ENCODE measurements at regions not wholly inside any gene's neighbourhood (a gene's known extent, or its start where the extent isn't known, plus 50 kb on each side); places are given as distances from the start of the nearest gene placed in this dataset.
"Not testable (repeated sequence)": the region's sequence is repeated elsewhere in the genome, so short reads cannot be mapped to it uniquely, and the experiment has no call there.

- Histone ChIP-seq H3K36me3 (ENCODE audit: insufficient read depth, low read length) (no peaks in the 10 kb centered on the region), H3K9me3 (ENCODE audit: control insufficient read depth, insufficient read depth, low read length) (no peaks in the 10 kb centered on the region), H3K4me1 (ENCODE audit: insufficient read depth, low read length) (no peaks in the 10 kb centered on the region), H3K9ac (ENCODE audit: low read depth, low read length) (no peak overlapping the region)
These were observed 112.2 kb upstream of the SYNCRIP start for GRCh38 chr6:85754894-85755293.

GRCh38 chr6:85752602-85753001, 109.9 kb upstream of the SYNCRIP start:
- no peak overlapping the region for H3K9ac ChIP-seq (ENCODE audit: low read depth, low read length)
- H3K9me3 ChIP-seq (ENCODE audit: control insufficient read depth, insufficient read depth, low read length) = no peaks in the 10 kb centered on the region
- no peaks in the 10 kb centered on the region for H3K36me3 ChIP-seq (ENCODE audit: insufficient read depth, low read length)
- peaks cover 3% of the 10 kb centered on the region; the same call in 1 of the 2 replicates for H3K4me1 ChIP-seq (ENCODE audit: insufficient read depth, low read length)

GRCh38 chr6:85751374-85752055, 108.8 kb upstream of the SYNCRIP start:
- H3K36me3 ChIP-seq (ENCODE audit: insufficient read depth, low read length) = no peaks in the 10 kb centered on the region
- H3K9ac ChIP-seq (ENCODE audit: low read depth, low read length) = no peak overlapping the region
- peaks cover 3% of the 10 kb centered on the region; the same call in 1 of the 2 replicates for H3K4me1 ChIP-seq (ENCODE audit: insufficient read depth, low read length)
- H3K9me3 ChIP-seq (ENCODE audit: control insufficient read depth, insufficient read depth, low read length) = no peaks in the 10 kb centered on the region

DNA sequence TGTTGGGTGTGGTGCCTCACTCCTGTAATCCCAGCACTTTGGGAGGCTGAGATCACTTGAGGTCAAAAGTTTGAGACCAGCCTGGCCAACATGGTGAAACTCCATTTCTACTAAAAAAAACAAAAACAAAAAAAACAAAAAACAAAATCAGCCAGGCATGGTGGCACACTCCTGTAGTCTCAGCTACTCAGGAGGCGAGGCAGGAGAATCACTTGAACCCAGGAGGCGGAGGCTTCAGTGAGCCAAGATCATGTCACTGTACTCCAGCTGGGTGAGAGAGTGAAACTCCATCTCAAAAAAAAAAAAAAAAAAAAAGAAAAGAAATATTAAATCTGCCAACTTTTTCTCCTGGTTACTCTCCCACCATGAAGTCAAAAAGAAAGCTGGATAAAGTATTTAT, 107.5 kb upstream of the SYNCRIP start:
- not testable (repeated sequence) for H3K4me1 ChIP-seq (ENCODE audit: insufficient read depth, low read length); H3K9ac ChIP-seq (ENCODE audit: low read depth, low read length); H3K36me3 ChIP-seq (ENCODE audit: insufficient read depth, low read length); H3K9me3 ChIP-seq (ENCODE audit: control insufficient read depth, insufficient read depth, low read length)

DNA sequence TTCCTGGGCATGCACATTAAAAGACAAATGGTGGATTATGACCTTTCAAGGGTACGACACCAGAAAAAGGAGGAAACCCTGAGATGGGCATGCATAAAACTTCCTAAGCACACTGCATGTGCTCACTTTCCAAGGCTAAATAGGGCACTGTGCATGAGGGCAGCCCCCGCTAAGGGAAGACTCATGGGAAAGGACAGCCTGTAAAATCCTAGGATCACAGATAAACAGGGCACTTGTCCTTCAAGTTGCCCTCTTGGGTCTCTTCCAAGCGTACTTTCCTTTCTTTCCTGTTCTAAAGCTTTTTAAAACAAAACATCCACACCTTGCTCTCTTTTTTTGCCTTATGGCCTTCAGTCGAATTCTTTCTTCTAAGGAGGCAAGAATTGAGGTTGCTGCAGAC, 106.5 kb upstream of the SYNCRIP start:
- no peak overlapping the region for H3K9ac ChIP-seq (ENCODE audit: low read depth, low read length)
- H3K4me1 ChIP-seq (ENCODE audit: insufficient read depth, low read length) = peaks cover 3% of the 10 kb centered on the region; the same call in 1 of the 2 replicates
- no peaks in the 10 kb centered on the region for H3K9me3 ChIP-seq (ENCODE audit: control insufficient read depth, insufficient read depth, low read length)
- H3K36me3 ChIP-seq (ENCODE audit: insufficient read depth, low read length) = no peaks in the 10 kb centered on the region

GRCh38 chr6:85747666-85748065, 105.0 kb upstream of the SYNCRIP start:
- peaks cover 3% of the 10 kb centered on the region; the same call in 1 of the 2 replicates for H3K4me1 ChIP-seq (ENCODE audit: insufficient read depth, low read length)
- H3K9me3 ChIP-seq (ENCODE audit: control insufficient read depth, insufficient read depth, low read length) = no peaks in the 10 kb centered on the region
- H3K9ac ChIP-seq (ENCODE audit: low read depth, low read length) = no peak overlapping the region
- H3K36me3 ChIP-seq (ENCODE audit: insufficient read depth, low read length) = no peaks in the 10 kb centered on the region

GRCh38 chr6:85747093-85747492, 104.4 kb upstream of the SYNCRIP start:
- Histone ChIP-seq H3K4me1 (ENCODE audit: insufficient read depth, low read length) (peaks cover 3% of the 10 kb centered on the region; the same call in 1 of the 2 replicates), H3K9me3 (ENCODE audit: control insufficient read depth, insufficient read depth, low read length) (no peaks in the 10 kb centered on the region), H3K36me3 (ENCODE audit: insufficient read depth, low read length) (no peaks in the 10 kb centered on the region), H3K9ac (ENCODE audit: low read depth, low read length) (no peak overlapping the region)

DNA sequence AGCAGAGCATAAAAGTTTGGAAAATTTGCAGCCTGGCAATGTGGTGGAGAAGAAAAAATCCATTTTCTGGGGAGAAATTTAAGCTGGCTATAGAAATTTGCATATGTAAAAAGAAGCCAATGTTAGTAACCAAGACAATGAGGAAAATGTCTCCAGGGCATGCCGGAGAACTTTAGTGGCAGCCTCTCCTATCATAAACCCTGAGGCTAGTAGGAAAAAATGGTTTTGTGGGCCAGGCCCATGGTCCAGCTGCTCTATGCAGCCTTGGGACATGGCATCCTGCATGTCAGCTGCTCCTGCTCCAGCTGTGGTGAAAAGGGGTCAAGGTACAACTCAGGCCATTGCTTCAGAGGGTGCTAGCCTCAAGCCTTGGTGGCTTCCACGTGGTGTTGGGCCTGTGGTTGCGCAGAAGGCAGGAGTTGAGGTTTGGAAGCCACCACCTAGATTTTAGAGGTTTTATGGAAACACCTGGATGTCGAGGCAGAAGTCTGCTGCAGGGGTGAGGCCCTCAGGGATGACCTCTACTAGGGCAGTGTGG, 101.8 kb upstream of the SYNCRIP start:
- no peaks in the 10 kb centered on the region for H3K36me3 ChIP-seq (ENCODE audit: insufficient read depth, low read length)
- H3K4me1 ChIP-seq (ENCODE audit: insufficient read depth, low read length) = peaks cover 3% of the 10 kb centered on the region; the same call in 1 of the 2 replicates
- H3K9ac ChIP-seq (ENCODE audit: low read depth, low read length) = no peak overlapping the region
- no peaks in the 10 kb centered on the region for H3K9me3 ChIP-seq (ENCODE audit: control insufficient read depth, insufficient read depth, low read length)

DNA sequence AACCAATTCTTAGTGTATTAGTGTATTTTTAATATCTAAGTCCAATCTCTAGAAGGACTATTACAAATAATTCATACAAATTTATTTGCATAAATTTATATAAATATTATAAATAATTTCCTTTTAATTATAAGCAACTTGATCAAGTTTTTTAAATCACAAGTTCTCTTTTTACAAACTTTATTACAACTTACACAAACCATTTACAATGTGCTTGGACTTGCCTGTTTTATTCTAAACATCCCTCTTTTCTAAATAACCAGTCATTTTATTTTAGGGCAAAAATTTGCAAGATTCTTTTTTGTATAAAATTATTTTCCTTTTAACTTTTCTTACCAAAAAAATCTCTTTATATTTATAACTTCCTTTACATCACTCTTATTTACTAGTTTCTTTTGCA, 83.5 kb upstream of the SYNCRIP start:
- no peaks in the 10 kb centered on the region for H3K4me1 ChIP-seq (ENCODE audit: insufficient read depth, low read length)
- no peaks in the 10 kb centered on the region; the same call in 1 of the 2 replicates for H3K9me3 ChIP-seq (ENCODE audit: control insufficient read depth, insufficient read depth, low read length)
- H3K36me3 ChIP-seq (ENCODE audit: insufficient read depth, low read length) = no peaks in the 10 kb centered on the region
- no peak overlapping the region for H3K9ac ChIP-seq (ENCODE audit: low read depth, low read length)

DNA sequence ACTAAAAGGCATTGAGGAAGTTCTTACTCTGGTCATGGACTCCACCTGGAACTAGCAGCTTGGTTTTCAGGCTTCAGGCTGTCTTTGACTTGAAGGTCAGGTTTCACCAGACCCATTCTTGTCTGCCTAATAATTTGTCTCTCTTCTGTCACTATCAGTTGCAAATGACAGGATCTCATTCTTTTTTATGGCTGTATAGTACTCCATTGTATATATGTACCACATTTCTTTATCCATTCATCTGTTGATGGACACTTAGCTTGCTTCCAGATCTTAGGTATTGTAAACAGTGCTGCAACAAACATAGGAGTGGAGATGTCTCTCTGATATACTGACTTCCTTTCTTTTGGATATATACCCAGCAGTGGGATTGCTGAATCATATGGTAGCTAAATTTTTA, 73.1 kb upstream of the SYNCRIP start:
- Histone ChIP-seq H3K9ac (ENCODE audit: low read depth, low read length) (no peak overlapping the region), H3K4me1 (ENCODE audit: insufficient read depth, low read length) (no peaks in the 10 kb centered on the region), H3K9me3 (ENCODE audit: control insufficient read depth, insufficient read depth, low read length) (no peaks in the 10 kb centered on the region), H3K36me3 (ENCODE audit: insufficient read depth, low read length) (no peaks in the 10 kb centered on the region)

- Histone ChIP-seq H3K9ac (ENCODE audit: low read depth, low read length) (no peak overlapping the region), H3K9me3 (ENCODE audit: control insufficient read depth, insufficient read depth, low read length) (no peaks in the 10 kb centered on the region), H3K36me3 (ENCODE audit: insufficient read depth, low read length) (no peaks in the 10 kb centered on the region), H3K4me1 (ENCODE audit: insufficient read depth, low read length) (no peaks in the 10 kb centered on the region)
These were observed 72.3 kb upstream of the SYNCRIP start for GRCh38 chr6:85714893-85715530.

DNA sequence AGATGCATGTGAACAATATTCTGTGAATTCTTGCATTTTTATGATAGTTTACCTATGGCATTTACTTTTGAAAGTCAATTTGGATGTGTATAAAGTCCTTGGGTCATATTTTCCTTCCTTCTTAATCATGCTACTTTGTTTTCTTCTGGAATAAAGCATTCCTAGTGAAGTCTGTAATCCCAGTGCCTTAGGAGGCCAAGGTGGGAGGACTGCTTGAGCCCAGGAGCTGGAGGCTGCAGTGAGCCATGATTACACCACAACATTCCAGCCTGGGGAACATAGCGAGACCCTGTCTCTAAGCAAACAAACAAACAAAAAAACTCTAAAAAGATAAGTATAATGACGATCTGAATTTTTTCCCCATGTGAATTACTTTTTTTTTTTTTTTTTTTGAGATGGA, 69.7 kb upstream of the SYNCRIP start:
- no peaks in the 10 kb centered on the region for H3K36me3 ChIP-seq (ENCODE audit: insufficient read depth, low read length)
- no peaks in the 10 kb centered on the region for H3K4me1 ChIP-seq (ENCODE audit: insufficient read depth, low read length)
- no peak overlapping the region for H3K9ac ChIP-seq (ENCODE audit: low read depth, low read length)
- no peaks in the 10 kb centered on the region for H3K9me3 ChIP-seq (ENCODE audit: control insufficient read depth, insufficient read depth, low read length)

DNA sequence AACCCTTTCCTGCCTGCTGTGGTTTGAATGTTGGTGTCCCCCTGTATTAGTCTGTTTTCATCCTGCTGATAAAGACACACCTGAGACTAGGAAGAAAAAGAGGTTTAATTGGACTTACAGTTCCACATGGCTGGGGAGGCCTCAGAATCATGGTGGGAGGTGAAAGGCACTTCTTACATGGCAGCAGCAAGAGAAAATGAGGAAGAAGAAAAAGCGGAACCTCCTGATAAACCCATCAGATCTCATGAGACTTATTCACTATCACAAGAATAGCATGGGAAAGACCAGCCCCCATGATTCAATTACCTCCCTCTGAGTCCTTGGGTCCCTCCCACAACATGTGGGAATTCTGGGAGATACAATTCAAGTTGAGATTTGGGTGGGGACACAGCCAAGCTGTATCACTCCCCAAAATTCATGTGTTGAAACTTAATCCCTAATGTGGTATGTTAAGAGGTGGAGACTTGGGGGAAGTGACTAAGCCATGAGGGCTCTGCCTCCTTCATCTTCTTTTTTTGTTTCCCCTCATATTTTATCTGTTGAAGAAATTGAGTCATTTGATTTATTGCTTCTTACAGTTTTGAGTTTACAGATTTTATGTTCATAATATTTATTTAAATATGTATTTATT, 64.9 kb upstream of the SYNCRIP start:
- H3K9ac ChIP-seq (ENCODE audit: low read depth, low read length); H3K4me1 ChIP-seq (ENCODE audit: insufficient read depth, low read length): not testable (repeated sequence)

DNA sequence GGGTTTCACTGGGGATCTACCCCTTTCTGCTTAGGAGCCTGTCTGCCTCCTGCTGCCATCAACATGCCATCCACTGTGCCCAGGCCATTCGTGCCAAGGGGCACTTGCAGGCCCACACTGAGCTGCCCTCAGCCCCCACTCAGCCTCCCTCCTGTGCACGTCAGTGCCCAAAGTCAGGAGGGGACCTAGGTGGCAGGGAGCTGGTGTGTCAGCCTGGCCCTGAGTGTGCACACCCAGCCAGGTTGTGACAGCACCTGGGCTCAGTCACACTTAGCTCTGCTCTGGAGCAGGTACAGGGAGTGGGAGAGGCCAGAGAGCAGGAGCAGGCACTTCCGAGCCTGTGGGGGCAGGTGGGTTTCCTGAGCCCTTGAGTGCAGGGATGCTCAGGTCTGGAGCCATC, 63.6 kb upstream of the SYNCRIP start:
- Histone ChIP-seq H3K9ac (ENCODE audit: low read depth, low read length) (no peak overlapping the region), H3K9me3 (ENCODE audit: control insufficient read depth, insufficient read depth, low read length) (no peaks in the 10 kb centered on the region; the same call in 1 of the 2 replicates), H3K36me3 (ENCODE audit: insufficient read depth, low read length) (no peaks in the 10 kb centered on the region), H3K4me1 (ENCODE audit: insufficient read depth, low read length) (no peaks in the 10 kb centered on the region)

More for the DNA sequence above, 64.9 kb upstream of the SYNCRIP start:
- H3K36me3 ChIP-seq (ENCODE audit: insufficient read depth, low read length); H3K9me3 ChIP-seq (ENCODE audit: control insufficient read depth, insufficient read depth, low read length): not testable (repeated sequence)

DNA sequence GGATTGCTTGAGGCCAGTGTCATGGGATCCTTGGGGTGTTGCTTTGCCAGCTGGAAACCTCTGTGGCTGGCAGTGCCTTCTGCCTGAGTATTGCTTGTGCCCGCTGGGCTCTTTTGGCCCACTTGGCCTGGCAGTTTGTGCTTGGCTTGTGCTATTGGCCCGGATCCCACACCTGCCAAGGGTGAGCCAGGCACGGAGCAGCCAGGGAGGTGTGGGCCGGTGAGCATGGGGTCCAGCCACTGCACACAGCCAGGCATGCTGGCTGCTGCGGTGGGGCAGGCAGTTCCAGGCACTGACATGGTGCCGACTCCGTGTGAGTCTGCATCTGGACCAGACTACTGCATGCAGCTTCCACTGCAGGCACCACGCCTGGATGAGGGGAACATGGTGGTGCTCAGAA, 62.5 kb upstream of the SYNCRIP start:
- H3K9me3 ChIP-seq (ENCODE audit: control insufficient read depth, insufficient read depth, low read length) = no peaks in the 10 kb centered on the region; the same call in 1 of the 2 replicates
- H3K9ac ChIP-seq (ENCODE audit: low read depth, low read length) = no peak overlapping the region

More for the DNA sequence above, 62.5 kb upstream of the SYNCRIP start:
- no peaks in the 10 kb centered on the region for H3K4me1 ChIP-seq (ENCODE audit: insufficient read depth, low read length)
- no peaks in the 10 kb centered on the region for H3K36me3 ChIP-seq (ENCODE audit: insufficient read depth, low read length)

Measured in ES-I3 (cell line).